GM19463 (cell line): ENCODE measurements at regions not wholly inside any gene's neighbourhood (a gene's known extent, or its start where the extent isn't known, plus 50 kb on each side); places are given as distances from the start of the nearest gene placed in this dataset.
"Not testable (repeated sequence)": the region's sequence is repeated elsewhere in the genome, so short reads cannot be mapped to it uniquely, and the experiment has no call there.

ENCODE experiments used
- ATAC-seq: cut with Tn5 transposase; IDR thresholded peaks from one replicate; pipeline ENCODE4 v1.9.1; 2021; ENCODE audit warnings: mild to moderate bottlenecking, moderate library complexity; ENCODE audit not compliant: unreplicated experiment

DNA sequence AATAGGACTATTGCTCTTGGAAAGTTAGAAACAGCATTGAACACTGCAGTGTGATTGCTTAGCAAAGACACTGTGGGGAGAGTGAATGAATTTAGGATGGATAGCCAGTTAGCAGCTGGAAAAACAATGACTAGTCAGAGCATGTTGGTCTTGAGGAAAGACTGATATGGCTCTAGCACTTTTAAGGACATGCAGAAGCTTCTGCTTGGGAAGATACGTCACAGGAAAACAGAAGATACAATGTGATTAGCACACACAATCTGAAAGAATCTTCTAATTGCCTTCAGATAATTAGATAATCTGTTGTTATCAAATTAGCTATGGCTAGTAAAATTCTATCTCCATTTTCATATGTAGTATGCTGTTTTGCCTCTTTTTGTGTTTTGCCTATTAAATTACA is 530.7 kb upstream of the CHORDC1 start:
- no peak for ATAC-seq

- ATAC-seq, result no peak
Observed at GRCh38 chr11:90747057-90747456, 524.2 kb upstream of the CHORDC1 start.

GRCh38 chr11:90744169-90744568 is 521.3 kb upstream of the CHORDC1 start:
- no peak for ATAC-seq

DNA sequence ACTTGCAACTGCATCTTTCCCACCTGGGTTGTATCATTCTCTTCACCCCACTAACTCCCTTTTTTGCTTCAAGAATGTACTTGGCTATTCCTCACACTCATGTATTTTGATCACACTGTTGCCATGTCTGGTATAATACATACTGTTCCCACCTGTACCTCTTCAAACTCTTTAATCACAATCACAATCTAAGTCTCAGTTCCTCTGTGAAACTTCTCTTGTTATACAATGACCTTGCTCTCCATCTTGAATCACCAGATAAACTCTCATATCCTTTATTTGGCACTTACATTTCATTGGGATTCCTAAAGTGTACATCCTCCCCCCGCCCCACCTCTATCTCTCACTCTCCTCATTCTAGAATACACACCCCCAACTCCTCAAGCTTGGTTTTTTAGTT is 516.0 kb upstream of the CHORDC1 start:
- no peak for ATAC-seq

GRCh38 chr11:90737444-90738050 is 514.7 kb upstream of the CHORDC1 start:
- no peak for ATAC-seq

DNA sequence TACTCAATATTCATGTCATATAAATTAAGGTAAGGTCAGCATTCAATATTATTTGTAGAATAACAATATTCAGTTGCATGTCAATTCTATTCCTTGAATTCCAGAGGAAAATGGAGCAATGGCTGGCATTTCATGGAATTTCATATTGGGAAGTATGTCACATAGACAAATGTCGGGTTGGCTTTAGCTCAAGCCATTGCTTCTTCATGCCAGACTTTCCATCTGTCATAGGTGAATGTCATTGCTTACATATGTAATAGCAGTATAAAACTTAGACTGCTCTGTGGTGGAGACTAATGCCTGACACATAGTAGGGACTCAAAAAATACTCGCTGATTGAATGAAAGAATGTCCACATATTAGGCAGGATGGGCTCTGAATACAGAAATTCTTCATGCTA is 509.6 kb upstream of the CHORDC1 start:
- no peak for ATAC-seq

DNA sequence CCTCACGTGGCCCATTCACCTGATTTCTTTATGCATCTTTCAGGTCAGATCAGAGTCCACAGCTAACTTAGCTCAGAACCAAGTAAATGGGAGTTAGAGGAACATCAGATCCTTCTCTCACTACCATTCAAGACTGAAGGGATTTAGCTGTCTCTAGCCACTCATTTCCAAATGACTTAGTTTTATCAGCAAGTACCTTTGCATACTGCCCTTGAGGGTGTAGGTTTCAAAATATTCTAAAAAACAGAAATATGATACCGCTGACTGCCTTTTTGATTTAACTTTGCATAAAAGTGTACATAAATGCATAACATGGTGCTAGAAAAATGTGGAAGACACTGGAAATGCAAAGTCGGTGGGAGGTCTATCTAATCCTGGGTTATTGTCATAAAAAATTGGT is 500.6 kb upstream of the CHORDC1 start:
- no peak for ATAC-seq

GRCh38 chr11:90722552-90723190 is 499.8 kb upstream of the CHORDC1 start:
- ATAC-seq, result no peak

DNA sequence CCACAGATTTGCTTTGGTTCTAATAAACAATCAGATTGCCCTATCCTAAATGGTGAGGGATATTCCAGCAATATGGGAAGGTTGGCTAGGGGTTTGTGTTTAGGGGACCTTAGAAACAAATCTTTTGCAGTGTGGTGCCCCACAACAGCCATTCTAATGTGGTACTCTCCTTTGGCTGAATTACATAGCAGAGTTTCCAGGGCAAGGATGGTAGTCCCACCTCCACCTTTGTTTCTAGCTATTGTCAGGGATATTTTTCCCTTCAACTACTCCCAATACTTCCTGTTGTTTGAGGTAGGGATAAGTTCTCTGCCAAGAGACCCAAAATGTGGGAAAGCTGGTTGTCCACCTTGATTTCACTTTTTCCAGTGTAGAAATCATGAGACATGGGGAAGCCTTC is 494.7 kb upstream of the CHORDC1 start:
- ATAC-seq, result no peak

GRCh38 chr11:90705661-90706060 is 482.8 kb upstream of the CHORDC1 start:
- ATAC-seq, result no peak

DNA sequence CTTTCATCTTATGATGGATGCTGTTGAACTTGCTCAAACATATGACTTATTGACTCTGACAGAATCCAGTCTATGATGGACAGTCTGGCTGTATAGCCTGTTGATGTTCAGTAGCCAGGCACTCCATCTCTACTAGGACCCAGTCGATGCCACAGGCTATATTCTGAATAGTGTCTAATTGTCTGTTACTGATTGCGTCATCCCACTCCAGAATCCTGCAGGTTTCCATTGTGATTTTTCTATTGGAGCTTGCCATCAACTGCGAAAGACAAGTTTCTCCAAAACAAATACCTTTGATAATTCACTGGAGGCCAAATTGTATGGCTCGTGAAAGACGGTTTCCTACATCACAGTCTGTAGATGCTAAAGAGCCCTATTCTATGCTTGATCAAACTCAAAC is 481.7 kb upstream of the CHORDC1 start:
- no peak for ATAC-seq

GRCh38 chr11:90701716-90702115 is 478.9 kb upstream of the CHORDC1 start:
- ATAC-seq, result no peak

DNA sequence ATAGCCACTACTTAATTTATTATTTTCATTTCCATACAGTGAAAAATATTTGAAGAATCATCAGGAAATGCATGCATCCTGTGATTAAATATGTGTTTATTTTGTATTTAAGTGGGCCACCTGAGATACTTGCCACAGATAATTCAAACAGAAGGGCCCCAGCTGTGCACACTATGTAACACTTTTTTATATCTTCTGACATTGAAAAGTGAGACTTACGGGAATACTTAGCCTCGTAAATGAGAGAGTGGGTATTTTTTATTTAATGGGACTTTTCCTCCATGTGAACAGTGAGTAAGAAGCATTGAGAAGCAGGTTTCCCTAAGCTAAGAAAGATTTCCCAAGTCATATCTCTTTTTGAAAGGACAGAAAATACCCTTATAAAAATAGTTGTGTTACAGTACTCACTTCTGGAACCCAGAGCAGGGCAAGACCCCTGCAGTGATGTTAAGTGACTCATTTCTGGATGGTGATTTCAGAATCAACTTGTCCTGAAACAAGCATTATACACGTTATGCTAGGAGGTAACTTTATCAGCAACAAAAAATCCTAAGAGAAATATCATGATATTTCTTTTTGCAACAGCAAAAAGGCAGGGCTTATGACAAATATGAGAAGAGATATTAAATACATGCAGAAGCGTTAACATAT is 478.1 kb upstream of the CHORDC1 start:
- ATAC-seq, result peak; percentile 83

GRCh38 chr11:90699791-90700400 is 477.0 kb upstream of the CHORDC1 start:
- no peak for ATAC-seq

DNA sequence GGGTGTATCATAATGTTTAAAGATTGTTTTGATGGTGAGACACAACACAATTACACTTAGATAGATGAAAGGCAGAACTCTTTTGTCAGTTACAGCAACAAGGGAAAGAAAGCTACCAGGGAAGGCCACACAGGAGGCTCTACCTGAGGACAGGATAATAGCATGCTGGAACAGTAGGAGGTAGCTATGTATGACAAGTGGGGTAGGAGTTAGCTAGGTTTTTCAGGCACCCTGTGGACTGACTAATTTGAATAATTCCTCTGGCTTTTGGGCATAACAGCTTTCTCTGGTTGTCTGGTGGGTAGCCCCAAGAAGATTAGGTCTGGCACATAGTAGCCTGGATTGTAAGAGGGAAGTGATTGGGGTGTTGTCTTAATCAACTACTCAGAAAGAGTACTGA is 475.4 kb upstream of the CHORDC1 start:
- no peak for ATAC-seq

DNA sequence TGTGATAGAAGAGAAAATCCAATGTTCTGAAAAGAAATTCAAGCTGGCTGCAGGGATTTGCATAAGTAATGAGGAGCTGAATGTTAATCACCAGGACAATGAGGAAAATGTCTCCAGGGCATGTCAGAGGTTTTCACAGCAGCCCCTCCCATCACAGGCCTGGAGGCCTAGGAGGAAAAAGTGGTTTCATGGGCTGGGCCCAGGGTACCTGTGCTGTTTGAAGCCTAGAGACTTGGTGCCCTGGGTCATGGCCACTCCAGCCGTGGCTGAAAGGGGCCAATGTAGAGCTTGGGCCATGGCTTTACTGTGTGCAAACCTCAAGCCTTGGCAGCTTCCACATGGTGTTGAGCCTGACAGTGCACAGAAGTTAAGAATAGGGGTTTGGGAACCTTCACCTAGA is 452.6 kb upstream of the CHORDC1 start:
- ATAC-seq, result not testable (repeated sequence)

GRCh38 chr11:90669094-90669493 is 446.2 kb upstream of the CHORDC1 start:
- no peak for ATAC-seq

- no peak for ATAC-seq
Observed at GRCh38 chr11:90668502-90668901, 445.7 kb upstream of the CHORDC1 start.

DNA sequence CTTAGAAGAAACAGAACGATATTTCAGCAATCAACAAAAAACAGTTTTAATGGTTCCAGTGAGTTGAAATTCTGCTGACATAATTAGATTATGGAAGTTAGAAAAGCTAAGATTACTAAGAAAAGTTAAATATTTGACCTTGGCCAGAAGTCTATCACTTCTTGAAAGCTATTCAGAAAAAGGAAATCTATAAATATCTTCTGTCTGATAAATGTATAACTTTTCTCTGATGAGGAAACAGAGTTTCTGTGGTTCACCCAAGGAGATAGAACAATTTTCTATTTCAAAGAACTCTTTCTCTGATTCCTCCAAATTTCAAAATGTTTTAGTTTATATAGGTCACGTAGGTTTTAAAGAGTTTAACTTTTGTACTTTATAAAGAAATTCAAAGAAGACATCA is 438.4 kb upstream of the CHORDC1 start:
- ATAC-seq, result peak; percentile 81

DNA sequence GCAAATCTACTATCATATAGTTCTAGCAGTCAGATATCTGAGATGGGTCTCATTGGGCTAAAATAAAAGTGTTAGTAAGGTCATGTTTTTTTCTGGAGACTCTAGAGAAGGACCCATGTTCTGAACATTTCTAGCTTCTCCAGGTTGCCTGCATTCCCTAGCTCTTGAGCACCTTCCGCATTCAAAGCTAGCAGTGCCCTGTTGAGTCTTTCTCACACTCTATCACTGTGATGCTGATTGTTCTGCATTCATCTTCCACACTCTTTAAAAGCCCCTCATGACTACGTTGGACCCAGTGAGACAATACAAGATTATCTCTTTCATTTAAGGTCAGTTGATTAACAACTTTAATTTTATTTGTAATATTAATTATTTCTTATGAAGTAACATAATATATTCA is 433.3 kb upstream of the CHORDC1 start:
- no peak for ATAC-seq

DNA sequence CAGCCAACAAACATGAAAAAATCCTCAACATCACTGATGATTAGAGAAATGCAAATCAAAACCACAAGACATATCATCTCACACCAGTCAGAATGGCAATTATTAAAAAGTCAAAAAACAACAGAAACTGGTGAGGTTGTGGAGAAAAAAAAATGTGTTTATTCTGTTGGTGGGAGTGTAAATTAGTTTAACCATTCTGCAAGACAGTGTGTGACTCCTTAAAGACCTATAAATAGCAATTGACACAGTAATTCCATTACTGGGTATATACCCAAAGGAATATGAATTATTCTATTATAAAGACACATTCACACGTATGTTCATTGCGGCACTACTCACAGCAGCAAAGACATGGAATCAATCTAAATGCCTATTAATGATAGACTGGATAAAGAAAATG is 427.3 kb upstream of the CHORDC1 start:
- no peak for ATAC-seq

DNA sequence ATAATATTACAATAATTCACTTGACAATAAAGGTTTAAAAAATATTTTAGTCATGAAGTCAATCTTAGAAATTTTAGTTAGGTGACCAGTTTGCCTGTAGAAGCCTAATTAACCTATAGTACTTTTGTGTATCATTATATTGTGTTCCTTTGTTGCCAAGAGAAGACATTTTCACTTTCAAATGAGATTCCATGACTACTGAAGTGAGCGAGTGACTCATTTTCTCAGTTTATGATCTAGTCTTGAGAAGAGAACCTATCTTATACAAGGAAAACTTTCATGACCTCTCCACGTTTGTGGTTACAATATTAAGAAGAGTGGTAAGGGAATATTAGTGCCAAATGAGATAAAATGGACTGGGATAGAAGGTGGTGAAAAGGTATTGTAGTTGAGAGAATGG is 423.9 kb upstream of the CHORDC1 start:
- no peak for ATAC-seq
